ENCODE measurements at regions not wholly inside any gene's neighbourhood (a gene's known extent, or its start where the extent isn't known, plus 50 kb on each side); places are given as distances from the start of the nearest gene placed in this dataset.

GRCh38 chr12:125440399-125440798, 375.2 kb downstream of the AACS start:
- no peak for DNase-seq

GRCh38 chr12:125443341-125443740, 378.1 kb downstream of the AACS start:
- DNase-seq: no peak

GRCh38 chr12:125451408-125451807, 386.2 kb downstream of the AACS start:
- no peak for DNase-seq

GRCh38 chr12:125453751-125454150, 388.5 kb downstream of the AACS start:
- DNase-seq: no peak

GRCh38 chr12:125454291-125454690, 389.1 kb downstream of the AACS start:
- no peak for DNase-seq

- no peak for DNase-seq
Measured at GRCh38 chr12:125454786-125455480, 389.7 kb downstream of the AACS start.

GRCh38 chr12:125455556-125455955, 390.3 kb downstream of the AACS start:
- DNase-seq: no peak

GRCh38 chr12:125458552-125459268, 393.5 kb downstream of the AACS start:
- DNase-seq: no peak

- no peak for DNase-seq
Measured at GRCh38 chr12:125461831-125462230, 396.6 kb downstream of the AACS start.

- DNase-seq: no peak
Measured at GRCh38 chr12:125463386-125463785, 398.2 kb downstream of the AACS start.

- DNase-seq: no peak
Measured at GRCh38 chr12:125467363-125467762, 402.1 kb downstream of the AACS start.

GRCh38 chr12:125469683-125470082, 404.4 kb downstream of the AACS start:
- DNase-seq: no peak

GRCh38 chr12:125470838-125471783, 405.9 kb downstream of the AACS start:
- no peak for DNase-seq

GRCh38 chr12:125473501-125473900, 408.3 kb downstream of the AACS start:
- no peak for DNase-seq

GRCh38 chr12:125487336-125487735, 422.1 kb downstream of the AACS start:
- no peak for DNase-seq

GRCh38 chr12:125491553-125491952, 426.3 kb downstream of the AACS start:
- no peak for DNase-seq

GRCh38 chr12:125492354-125493270, 427.4 kb downstream of the AACS start:
- DNase-seq: no peak

GRCh38 chr12:125493704-125494308, 428.6 kb downstream of the AACS start:
- no peak for DNase-seq

GRCh38 chr12:125503128-125503527, 437.9 kb downstream of the AACS start:
- DNase-seq: no peak

- no peak for DNase-seq
Measured at GRCh38 chr12:125509195-125509594, 444.0 kb downstream of the AACS start.

GRCh38 chr12:125512541-125513298, 447.5 kb downstream of the AACS start:
- DNase-seq: no peak

Data from NCI-H1694 (cell line).